Fibroblast of lung (primary cell): ENCODE measurements at regions not wholly inside any gene's neighbourhood (a gene's known extent, or its start where the extent isn't known, plus 50 kb on each side); places are given as distances from the start of the nearest gene placed in this dataset.

Source experiments
- EZH2 ChIP-seq: IDR thresholded peaks from 2 replicates; pipeline ENCODE4 v1.5.1; 2012; ENCODE audit warnings: low read length, control low read depth, mild to moderate bottlenecking; ENCODE audit errors: missing control alignments
- TF ChIP-seq, protein P1 (sequence below), 2 donors: IDR thresholded peaks in 1 of 2; conservative IDR thresholded peaks in 1 of 2; 1 replicate in 1 of 2; 2 replicates in 1 of 2; pipeline ENCODE4 v1.5.1; 2011 to 2012; ENCODE audit warnings: low read length in 2 of 2, control low read depth in 1 of 2, inconsistent platforms in 1 of 2, low read depth in 1 of 2, mild to moderate bottlenecking in 1 of 2

DNA sequence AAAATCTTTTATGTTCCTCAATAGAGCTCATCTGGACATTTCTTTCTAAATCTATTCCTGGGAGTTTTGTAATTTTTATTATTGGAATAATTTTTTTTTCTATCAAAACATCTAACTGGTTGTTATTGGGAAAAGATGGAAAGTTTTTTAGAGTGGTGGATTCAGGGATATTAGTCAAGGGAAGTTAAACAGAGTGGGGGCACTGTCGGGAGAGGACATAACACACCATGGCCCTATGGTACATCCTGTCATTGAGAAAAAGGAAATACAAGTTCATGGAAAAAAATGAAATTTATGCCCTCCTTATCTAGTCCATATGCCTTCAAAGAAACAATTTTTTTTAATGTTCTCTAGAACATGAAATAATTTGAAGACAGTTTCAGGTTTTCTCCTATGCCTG, 96.3 kb upstream of the TSPAN5 start:
- TF ChIP-seq, protein P1, sequence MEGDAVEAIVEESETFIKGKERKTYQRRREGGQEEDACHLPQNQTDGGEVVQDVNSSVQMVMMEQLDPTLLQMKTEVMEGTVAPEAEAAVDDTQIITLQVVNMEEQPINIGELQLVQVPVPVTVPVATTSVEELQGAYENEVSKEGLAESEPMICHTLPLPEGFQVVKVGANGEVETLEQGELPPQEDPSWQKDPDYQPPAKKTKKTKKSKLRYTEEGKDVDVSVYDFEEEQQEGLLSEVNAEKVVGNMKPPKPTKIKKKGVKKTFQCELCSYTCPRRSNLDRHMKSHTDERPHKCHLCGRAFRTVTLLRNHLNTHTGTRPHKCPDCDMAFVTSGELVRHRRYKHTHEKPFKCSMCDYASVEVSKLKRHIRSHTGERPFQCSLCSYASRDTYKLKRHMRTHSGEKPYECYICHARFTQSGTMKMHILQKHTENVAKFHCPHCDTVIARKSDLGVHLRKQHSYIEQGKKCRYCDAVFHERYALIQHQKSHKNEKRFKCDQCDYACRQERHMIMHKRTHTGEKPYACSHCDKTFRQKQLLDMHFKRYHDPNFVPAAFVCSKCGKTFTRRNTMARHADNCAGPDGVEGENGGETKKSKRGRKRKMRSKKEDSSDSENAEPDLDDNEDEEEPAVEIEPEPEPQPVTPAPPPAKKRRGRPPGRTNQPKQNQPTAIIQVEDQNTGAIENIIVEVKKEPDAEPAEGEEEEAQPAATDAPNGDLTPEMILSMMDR (conservative IDR thresholded peaks at IDR 0.05 in 1 of 2, IDR thresholded peaks at IDR 0.05 in 1 of 2; ENCODE audit: low read depth in 1 of 2, low read length in 2 of 2): no peak
- no peak for TF ChIP-seq EZH2
